GM12878 (cell line): ENCODE measurements at regions not wholly inside any gene's neighbourhood (a gene's known extent, or its start where the extent isn't known, plus 50 kb on each side); places are given as distances from the start of the nearest gene placed in this dataset. TPM values are rescaled to one million over a fixed set of nuclear protein-coding genes. Genes with fewer than 3 reads are reported as not detected.

Source experiments
- ATAC-seq: fragments of 200-7000 bp; cut with Tn5 transposase; 3 replicates; pipeline ENCODE4 v1.9.1; 2020; ENCODE audit warnings: mild to moderate bottlenecking, moderate library complexity
- BruUV-seq: library from RNA; stranded (reverse); fragments of 400-500 nt; replicated peaks from 2 replicates; lab custom pipeline; 2021; lab: Mats Ljungman, UMichigan
- CTCF ChIA-PET: fragments of 300-600 bp; sonication (Branson Sonifier 250); formaldehyde crosslinking; extraction: SDS; loops from one replicate; lab custom pipeline; 2021; ENCODE audit warnings: inconsistent platforms; lab: Yijun Ruan, JAX
- POLR2A ChIA-PET: fragments of 350-600 bp; formaldehyde crosslinking; extraction: SDS; loops from one replicate; lab custom pipeline; 2021; ENCODE audit warnings: inconsistent platforms; lab: Charles Lee
- RAD21 ChIA-PET: fragments of 300-600 bp; sonication (Branson Sonifier 250); formaldehyde crosslinking; loops from one replicate; lab custom pipeline; 2023; ENCODE audit warnings: antibody characterized with exemption; ENCODE audit not compliant: unreplicated experiment; lab: Charles Lee
- SMC1A ChIA-PET: fragments of 300-600 bp; sonication (Branson Sonifier 250); formaldehyde crosslinking; loops from one replicate; lab custom pipeline; 2023; ENCODE audit not compliant: unreplicated experiment, uncharacterized antibody; lab: Charles Lee
- DNase-seq: peaks from one replicate; pipeline ENCODE4 v3.0.0-alpha.2; 2011; ENCODE audit warnings: low read depth, low spot score
- FAIRE-seq: peaks from 3 replicates; lab custom pipeline; 2011; peaks lifted over from hg19 to GRCh38; lab: Jason Lieb, UNC
- H2AFZ ChIP-seq: 2 replicates; pipeline ENCODE4 v1.6.0; 2011; ENCODE audit warnings: low read depth, low read length, control low read depth; ENCODE audit not compliant: control insufficient read depth
- H3K27ac ChIP-seq: 2 replicates; pipeline ENCODE4 v1.5.1; 2011; ENCODE audit warnings: control low read depth; ENCODE audit not compliant: control insufficient read depth, insufficient read depth
- H3K27me3 ChIP-seq, 2 experiments: replicated peaks in 1 of 2; 2 replicates each; pipeline versions ENCODE4 v1.6.0 to v1.6.1; 2011; ENCODE audit warnings: low read length in 1 of 2; ENCODE audit not compliant: control insufficient read depth in 2 of 2, insufficient read depth in 2 of 2
- H3K36me3 ChIP-seq, 2 experiments: 2 replicates each; pipeline ENCODE4 v1.5.1; 2011; ENCODE audit warnings: low read length in 1 of 2; ENCODE audit not compliant: control insufficient read depth in 2 of 2, insufficient read depth in 2 of 2
- H3K4me1 ChIP-seq: 2 replicates; pipeline ENCODE4 v1.6.1; 2011; ENCODE audit warnings: mild to moderate bottlenecking, low read length, moderate library complexity, mixed read lengths; ENCODE audit not compliant: control insufficient read depth, insufficient read depth
- H3K4me2 ChIP-seq: 2 replicates; pipeline ENCODE4 v1.6.0; 2011; ENCODE audit warnings: control low read depth; ENCODE audit not compliant: control insufficient read depth, insufficient read depth
- H3K4me3 ChIP-seq: fragments of 200-600 bp; sonication (generic); 2 replicates; pipeline ENCODE4 v1.5.1; 2016
- H3K79me2 ChIP-seq: 2 replicates; pipeline ENCODE4 v1.6.0; 2011; ENCODE audit warnings: low read length; ENCODE audit not compliant: control insufficient read depth, insufficient read depth
- H3K9ac ChIP-seq: 2 replicates; pipeline ENCODE4 v1.8.0; 2011; ENCODE audit warnings: low read length, control low read depth, mixed read lengths; ENCODE audit not compliant: control insufficient read depth, insufficient read depth
- H3K9me3 ChIP-seq: replicated peaks from 3 replicates; pipeline ENCODE4 v1.5.1; 2011; ENCODE audit warnings: mild to moderate bottlenecking, low read length; ENCODE audit not compliant: control insufficient read depth, insufficient read depth
- H4K20me1 ChIP-seq: 2 replicates; pipeline ENCODE4 v1.6.0; 2011; ENCODE audit not compliant: control insufficient read depth, insufficient read depth
- CBFB ChIP-seq: IDR thresholded peaks from 2 replicates; pipeline ENCODE4 v1.6.1; 2016; ENCODE audit warnings: antibody characterized with exemption, low read depth
- ELK1 ChIP-seq: IDR thresholded peaks from 2 replicates; pipeline ENCODE4 v1.6.1; 2012; ENCODE audit warnings: low read depth, low read length, improper control_type of control experiment
- GABPA ChIP-seq: IDR thresholded peaks from 2 replicates; pipeline ENCODE4 v1.6.1; 2014; ENCODE audit warnings: antibody characterized with exemption, low read depth, mild to moderate bottlenecking, inconsistent platforms
- JUND ChIP-seq: IDR thresholded peaks from 2 replicates; pipeline ENCODE4 v1.6.1; 2012; ENCODE audit warnings: low read depth, mild to moderate bottlenecking, low read length, improper control_type of control experiment, moderate library complexity
- KAT2A ChIP-seq: conservative IDR thresholded peaks from 2 replicates; pipeline ENCODE4 v1.6.1; 2011; ENCODE audit warnings: low read depth, low read length; ENCODE audit not compliant: control insufficient read depth
- MYB ChIP-seq: fragments of 150-350 bp; IDR thresholded peaks from 2 replicates; pipeline ENCODE4 v1.6.1; 2014; ENCODE audit warnings: mild to moderate bottlenecking, low read depth, low read length, borderline replicate concordance
- NFYB ChIP-seq: IDR thresholded peaks from 2 replicates; pipeline ENCODE4 v1.6.1; 2011; ENCODE audit warnings: low read depth, mild to moderate bottlenecking, low read length, improper control_type of control experiment, moderate library complexity; ENCODE audit not compliant: insufficient read depth
- NR2C2 ChIP-seq: IDR thresholded peaks from 2 replicates; pipeline ENCODE4 v1.6.1; 2011; ENCODE audit warnings: borderline replicate concordance, low read depth; ENCODE audit not compliant: control insufficient read depth, insufficient read length
- NR2F1 ChIP-seq: fragments of 450-650 bp; conservative IDR thresholded peaks from 2 replicates; pipeline ENCODE4 v1.6.1; 2017; ENCODE audit warnings: mild to moderate bottlenecking
- NRF1 ChIP-seq: conservative IDR thresholded peaks from 2 replicates; pipeline ENCODE4 v1.6.1; 2011; ENCODE audit warnings: mild to moderate bottlenecking, low read depth, low read length, improper control_type of control experiment
- POLR2AphosphoS5 ChIP-seq: IDR thresholded peaks from 2 replicates; pipeline ENCODE4 v1.6.1; 2011; ENCODE audit warnings: mild to moderate bottlenecking, low read length, inconsistent platforms
- POU2F2 ChIP-seq: IDR thresholded peaks from 3 replicates; pipeline ENCODE4 v1.6.1; 2011; ENCODE audit warnings: low read depth, mild to moderate bottlenecking, low read length, borderline replicate concordance
- RCOR1 ChIP-seq: conservative IDR thresholded peaks from 2 replicates; pipeline ENCODE4 v1.6.1; 2012; ENCODE audit warnings: low read depth, low read length, improper control_type of control experiment
- RUNX3 ChIP-seq: IDR thresholded peaks from 2 replicates; pipeline ENCODE4 v1.6.1; 2012; ENCODE audit warnings: low read length, inconsistent platforms
- SRF ChIP-seq, 2 experiments: IDR thresholded peaks; 2 replicates each; pipeline ENCODE4 v1.6.1; 2011; ENCODE audit warnings: low read depth in 2 of 2, low read length in 2 of 2, mild to moderate bottlenecking in 1 of 2, moderate library complexity in 1 of 2
- TBL1XR1 ChIP-seq: IDR thresholded peaks from 2 replicates; pipeline ENCODE4 v1.6.1; 2012; ENCODE audit warnings: low read depth, low read length, improper control_type of control experiment
- ZBED1 ChIP-seq: IDR thresholded peaks from 2 replicates; pipeline ENCODE4 v1.6.1; 2016; ENCODE audit warnings: borderline replicate concordance
- WGBS: methylation state at CpG from one replicate; pipeline ENCODE4 v1.1.6; 2016; ENCODE audit warnings: low lambda C conversion rate; ENCODE audit not compliant: insufficient replicate concordance, insufficient coverage; ENCODE audit errors: missing lambda C conversion rate; 5-methylcytosine and 5-hydroxymethylcytosine counted together
- in situ Hi-C: fragments of 300-500 bp; cut with MboI; formaldehyde crosslinking; loops from 9 replicates; pipeline ENCODE4 v1.14.3; 2018; ENCODE audit warnings: mixed read lengths
- intact Hi-C: fragments of 100-400 bp; cut with micrococcal nuclease; formaldehyde crosslinking; loops from one replicate; pipeline ENCODE4 v1.14.2; 2022; ENCODE audit not compliant: unreplicated experiment
- small RNA-seq: library from RNA; depleted of rRNA; stranded (forward); fragments of <200 nt; gene quantifications from one replicate; pipeline ENCODE3, GENCODE V24; 2014

GRCh38 chr1:68281946-68282615, 49.8 kb upstream of the WLS start:
- H3K4me1 ChIP-seq: no peaks in the 10 kb centered on the region
- no peaks in the 10 kb centered on the region for H3K36me3 ChIP-seq
- no TSS peak for BruUV-seq
- H3K9me3 ChIP-seq: no peaks in the 10 kb centered on the region
- no peak for DNase-seq
- WGBS: 56% methylated on average over 4 of the region's 4 CpGs
- H2AFZ ChIP-seq: no peak overlapping the region
- no peak for FAIRE-seq
- TF ChIP-seq CBFB (no peak), KAT2A (no peak), JUND (no peak), ELK1 (no peak), TBL1XR1 (no peak), RUNX3 (no peak), RCOR1 (no peak), ZBED1 (no peak), NRF1 (no peak), SRF (IDR thresholded peaks at IDR 0.05; ENCODE audit: low read depth in 2 of 2, low read length in 2 of 2) (no peak), POLR2AphosphoS5 (no peak), NR2C2 (no peak), NFYB (no peak), POU2F2 (no peak), MYB (no peak), GABPA (no peak), NR2F1 (no peak)
- no peak for ATAC-seq
- H3K79me2 ChIP-seq: no peaks in the 10 kb centered on the region
- H3K27ac ChIP-seq: no peak overlapping the region
- intact Hi-C loops (no loop called here), in situ Hi-C loops (no loop called here)
- H4K20me1 ChIP-seq: no peaks in the 10 kb centered on the region
- no peak overlapping the region for H3K4me3 ChIP-seq
- no peaks in the 10 kb centered on the region for H3K27me3 ChIP-seq
- ChIA-PET SMC1A (no interaction called here), POLR2A (interaction anchor here (0.5 kb wide), 1 partner anchor 812 kb away, joined by 4 read pairs; no protein-coding TSS in a partner anchor), CTCF (no interaction called here), RAD21 (no interaction called here)
- H3K4me2 ChIP-seq: no peak overlapping the region
- no peak overlapping the region for H3K9ac ChIP-seq

Small RNAs in the stretch of these regions (small RNA-seq; reads per million reads assigned to genes)
- not detected for gene COX6B1P7
